Esophagus squamous epithelium (tissue), 4 donors: ENCODE measurements at regions not wholly inside any gene's neighbourhood (a gene's known extent, or its start where the extent isn't known, plus 50 kb on each side); places are given as distances from the start of the nearest gene placed in this dataset.

ENCODE experiments used
- POLR2A ChIP-seq, 4 donors: fragments of 450-650 bp; IDR thresholded peaks; one replicate each; pipeline ENCODE4 v1.6.1; 2017; ENCODE audit warnings: antibody characterized with exemption in 4 of 4, mild to moderate bottlenecking in 4 of 4, moderate library complexity in 3 of 4
- TF ChIP-seq, protein P1 (sequence below), 6 experiments: fragments of 450-650 bp in 4 of 6; fragments of 200-600 bp in 2 of 6; sonication (generic) in 2 of 6; IDR thresholded peaks; one replicate each; pipeline ENCODE4 v1.5.1; 2016 to 2019; ENCODE audit warnings: antibody characterized with exemption in 6 of 6, mild to moderate bottlenecking in 4 of 6, moderate library complexity in 4 of 6

GRCh38 chr7:80401708-80402107 is 110.2 kb downstream of the GNAT3 start:
- TF ChIP-seq, protein P1, sequence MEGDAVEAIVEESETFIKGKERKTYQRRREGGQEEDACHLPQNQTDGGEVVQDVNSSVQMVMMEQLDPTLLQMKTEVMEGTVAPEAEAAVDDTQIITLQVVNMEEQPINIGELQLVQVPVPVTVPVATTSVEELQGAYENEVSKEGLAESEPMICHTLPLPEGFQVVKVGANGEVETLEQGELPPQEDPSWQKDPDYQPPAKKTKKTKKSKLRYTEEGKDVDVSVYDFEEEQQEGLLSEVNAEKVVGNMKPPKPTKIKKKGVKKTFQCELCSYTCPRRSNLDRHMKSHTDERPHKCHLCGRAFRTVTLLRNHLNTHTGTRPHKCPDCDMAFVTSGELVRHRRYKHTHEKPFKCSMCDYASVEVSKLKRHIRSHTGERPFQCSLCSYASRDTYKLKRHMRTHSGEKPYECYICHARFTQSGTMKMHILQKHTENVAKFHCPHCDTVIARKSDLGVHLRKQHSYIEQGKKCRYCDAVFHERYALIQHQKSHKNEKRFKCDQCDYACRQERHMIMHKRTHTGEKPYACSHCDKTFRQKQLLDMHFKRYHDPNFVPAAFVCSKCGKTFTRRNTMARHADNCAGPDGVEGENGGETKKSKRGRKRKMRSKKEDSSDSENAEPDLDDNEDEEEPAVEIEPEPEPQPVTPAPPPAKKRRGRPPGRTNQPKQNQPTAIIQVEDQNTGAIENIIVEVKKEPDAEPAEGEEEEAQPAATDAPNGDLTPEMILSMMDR (IDR thresholded peaks at IDR 0.05) = no peak
- TF ChIP-seq POLR2A (IDR thresholded peaks at IDR 0.05) = no peak
